ENCODE measurements at regions not wholly inside any gene's neighbourhood (a gene's known extent, or its start where the extent isn't known, plus 50 kb on each side); places are given as distances from the start of the nearest gene placed in this dataset.

GRCh38 chrX:5080791-5081190 is 1147.9 kb downstream of the NLGN4X start:
- no peak overlapping the region for H3K4me3 ChIP-seq (ENCODE audit: low read length)
- H3K4me1 Mint-ChIP-seq: no peaks in the 10 kb centered on the region
- no peak for DNase-seq
- H3K36me3 Mint-ChIP-seq (ENCODE audit: low read depth): no peaks in the 10 kb centered on the region
- H3K27me3 ChIP-seq (ENCODE audit: control insufficient read depth, insufficient read depth, low read length, poor library complexity, severe bottlenecking): no peaks in the 10 kb centered on the region
- H3K9me3 Mint-ChIP-seq: peaks cover 21% of the 10 kb centered on the region
- TF ChIP-seq CTCF (conservative IDR thresholded peaks at IDR 0.05): no peak
- H3K9me3 ChIP-seq (ENCODE audit: control insufficient read depth, low read length): no peaks in the 10 kb centered on the region
- no peaks in the 10 kb centered on the region for H3K4me1 ChIP-seq (ENCODE audit: control insufficient read depth, insufficient read depth, low read length)
- H3K27ac Mint-ChIP-seq: no peak overlapping the region
- no peak overlapping the region for H3K9ac ChIP-seq (ENCODE audit: extremely low read depth, low read length, poor library complexity, severe bottlenecking)
- no peak overlapping the region for H3K4me3 Mint-ChIP-seq
- no peaks in the 10 kb centered on the region for H3K27me3 Mint-ChIP-seq (ENCODE audit: insufficient read depth)
- 65% methylated on average over 4 of the region's 4 CpGs; no CpG with 5 or more reads in 1 of the 2 experiments for WGBS, 2 experiments (ENCODE audit: insufficient coverage in 1 of 2, insufficient read length in 1 of 2)
- H3K36me3 ChIP-seq (ENCODE audit: control insufficient read depth, insufficient read depth, low read length): no peaks in the 10 kb centered on the region
- no peak overlapping the region for H3K27ac ChIP-seq (ENCODE audit: low read depth, low read length)

GRCh38 chrX:5068550-5068949 is 1160.1 kb downstream of the NLGN4X start:
- WGBS, 2 experiments (ENCODE audit: insufficient coverage in 1 of 2, insufficient read length in 1 of 2): 92% methylated on average over 2 of the region's 5 CpGs; no CpG with 5 or more reads in 1 of the 2 experiments
- Mint-ChIP-seq H3K27ac (no peak overlapping the region), H3K4me1 (peaks cover 4% of the 10 kb centered on the region), H3K36me3 (ENCODE audit: low read depth) (no peaks in the 10 kb centered on the region), H3K4me3 (no peak overlapping the region), H3K9me3 (no peaks in the 10 kb centered on the region), H3K27me3 (ENCODE audit: insufficient read depth) (no peaks in the 10 kb centered on the region)
- Histone ChIP-seq H3K9ac (ENCODE audit: extremely low read depth, low read length, poor library complexity, severe bottlenecking) (no peak overlapping the region), H3K9me3 (ENCODE audit: control insufficient read depth, low read length) (no peaks in the 10 kb centered on the region), H3K4me3 (ENCODE audit: low read length) (no peak overlapping the region), H3K27me3 (ENCODE audit: control insufficient read depth, insufficient read depth, low read length, poor library complexity, severe bottlenecking) (no peaks in the 10 kb centered on the region), H3K4me1 (ENCODE audit: control insufficient read depth, insufficient read depth, low read length) (no peaks in the 10 kb centered on the region), H3K36me3 (ENCODE audit: control insufficient read depth, insufficient read depth, low read length) (no peaks in the 10 kb centered on the region), H3K27ac (ENCODE audit: low read depth, low read length) (no peak overlapping the region)
- no peak for DNase-seq
- no peak for TF ChIP-seq CTCF (conservative IDR thresholded peaks at IDR 0.05)

- Histone ChIP-seq H3K9ac (ENCODE audit: extremely low read depth, low read length, poor library complexity, severe bottlenecking) (no peak overlapping the region), H3K4me3 (ENCODE audit: low read length) (no peak overlapping the region), H3K27me3 (ENCODE audit: control insufficient read depth, insufficient read depth, low read length, poor library complexity, severe bottlenecking) (no peaks in the 10 kb centered on the region), H3K9me3 (ENCODE audit: control insufficient read depth, low read length) (no peaks in the 10 kb centered on the region), H3K4me1 (ENCODE audit: control insufficient read depth, insufficient read depth, low read length) (no peaks in the 10 kb centered on the region), H3K36me3 (ENCODE audit: control insufficient read depth, insufficient read depth, low read length) (no peaks in the 10 kb centered on the region), H3K27ac (ENCODE audit: low read depth, low read length) (no peak overlapping the region)
- H3K4me3 Mint-ChIP-seq: no peak overlapping the region
- no peak for DNase-seq
- no peaks in the 10 kb centered on the region for H3K36me3 Mint-ChIP-seq (ENCODE audit: low read depth)
- TF ChIP-seq CTCF (conservative IDR thresholded peaks at IDR 0.05): no peak
- no peak overlapping the region for H3K27ac Mint-ChIP-seq
- no peaks in the 10 kb centered on the region for H3K27me3 Mint-ChIP-seq (ENCODE audit: insufficient read depth)
- H3K4me1 Mint-ChIP-seq: no peaks in the 10 kb centered on the region
- 90 to 100% methylated on average over 1 to 2 of the region's 2 CpGs for WGBS, 2 experiments (ENCODE audit: insufficient coverage in 1 of 2, insufficient read length in 1 of 2)
- H3K9me3 Mint-ChIP-seq: no peaks in the 10 kb centered on the region
Measured at GRCh38 chrX:5057786-5058185, 1170.9 kb downstream of the NLGN4X start.
